Liver (tissue), 8 donors: ENCODE measurements at regions not wholly inside any gene's neighbourhood (a gene's known extent, or its start where the extent isn't known, plus 50 kb on each side); places are given as distances from the start of the nearest gene placed in this dataset.

Experiments used
- DNase-seq: peaks from one replicate; pipeline ENCODE4 v3.0.0-alpha.2; 2017; ENCODE audit warnings: low spot score
- H3K27ac ChIP-seq, 2 donors: one replicate each; pipeline ENCODE4 v1.7.0; 2013; ENCODE audit warnings: inconsistent platforms in 2 of 2, low read length in 2 of 2, control low read depth in 1 of 2, low read depth in 1 of 2, mild to moderate bottlenecking in 1 of 2
- H3K27me3 ChIP-seq, 4 donors: one replicate each; pipeline versions ENCODE4 v1.6.1 to v1.7.0; 2013; ENCODE audit warnings: low read length in 3 of 4, inconsistent platforms in 1 of 4, mild to moderate bottlenecking in 1 of 4, moderate library complexity in 1 of 4; ENCODE audit not compliant: control insufficient read depth in 4 of 4, insufficient read depth in 4 of 4
- H3K36me3 ChIP-seq, 4 donors: one replicate each; pipeline versions ENCODE4 v1.6.1 to v1.7.0; 2013; ENCODE audit warnings: low read length in 3 of 4, mild to moderate bottlenecking in 3 of 4, low read depth in 1 of 4, moderate library complexity in 1 of 4; ENCODE audit not compliant: control insufficient read depth in 4 of 4, insufficient read depth in 3 of 4
- H3K4me1 ChIP-seq, 4 donors: one replicate each; pipeline versions ENCODE4 v1.6.1 to v1.7.0; 2013; ENCODE audit warnings: low read length in 3 of 4, mild to moderate bottlenecking in 3 of 4, moderate library complexity in 1 of 4; ENCODE audit not compliant: control insufficient read depth in 4 of 4, insufficient read depth in 4 of 4
- H3K4me3 ChIP-seq, 3 donors: one replicate each; pipeline versions ENCODE4 v1.6.1 to v1.7.0; 2013; ENCODE audit warnings: low read length in 3 of 3, control low read depth in 1 of 3, low read depth in 1 of 3, mild to moderate bottlenecking in 1 of 3
- H3K9ac ChIP-seq, 2 donors: one replicate each; pipeline ENCODE4 v1.7.0; 2013; ENCODE audit warnings: low read length in 2 of 2, mild to moderate bottlenecking in 2 of 2, moderate library complexity in 2 of 2, control low read depth in 1 of 2, low read depth in 1 of 2
- H3K9me3 ChIP-seq, 4 donors: one replicate each; pipeline versions ENCODE4 v1.6.1 to v1.7.0; 2013; ENCODE audit warnings: low read length in 3 of 4; ENCODE audit not compliant: control insufficient read depth in 4 of 4
- EGR1 ChIP-seq, 2 donors: IDR thresholded peaks; 2 replicates each; pipeline ENCODE4 v1.6.1; 2016 to 2018; ENCODE audit warnings: antibody characterized with exemption in 2 of 2, low read depth in 2 of 2
- FOXA1 ChIP-seq: IDR thresholded peaks from 2 replicates; pipeline ENCODE4 v1.6.1; 2016; ENCODE audit warnings: antibody characterized with exemption
- GABPA ChIP-seq, 2 donors: IDR thresholded peaks in 1 of 2; conservative IDR thresholded peaks in 1 of 2; 2 replicates each; pipeline ENCODE4 v1.6.1; 2016; ENCODE audit warnings: antibody characterized with exemption in 2 of 2, mild to moderate bottlenecking in 1 of 2, moderate library complexity in 1 of 2
- HNF4A ChIP-seq, 2 donors: conservative IDR thresholded peaks; 2 replicates each; pipeline ENCODE4 v1.6.1; 2016; ENCODE audit warnings: antibody characterized with exemption in 2 of 2, mild to moderate bottlenecking in 2 of 2
- JUND ChIP-seq, 2 donors: IDR thresholded peaks; 2 replicates each; pipeline ENCODE4 v1.6.1; 2016; ENCODE audit warnings: antibody characterized with exemption in 2 of 2
- RAD21 ChIP-seq, 2 donors: IDR thresholded peaks; 2 replicates each; pipeline ENCODE4 v1.6.1; 2016; ENCODE audit warnings: antibody characterized with exemption in 2 of 2, mild to moderate bottlenecking in 2 of 2
- RXRA ChIP-seq, 2 donors: IDR thresholded peaks; 2 replicates each; pipeline ENCODE4 v1.6.1; 2017 to 2018; ENCODE audit warnings: antibody characterized with exemption in 2 of 2, mild to moderate bottlenecking in 1 of 2
- SP1 ChIP-seq: IDR thresholded peaks from 2 replicates; pipeline ENCODE4 v1.6.1; 2018; ENCODE audit warnings: antibody characterized with exemption, mild to moderate bottlenecking
- YY1 ChIP-seq: IDR thresholded peaks from 2 replicates; pipeline ENCODE4 v1.6.1; 2016; ENCODE audit warnings: antibody characterized with exemption, mild to moderate bottlenecking
- WGBS: extraction: QIAGEN DNeasy Blood & Tissue Kit; methylation state at CpG from one replicate; pipeline ENCODE4 v1.1.7; 2013; 5-methylcytosine and 5-hydroxymethylcytosine counted together
- TF ChIP-seq, protein P1 (sequence below): IDR thresholded peaks from 2 replicates; pipeline ENCODE4 v1.6.1; 2016; ENCODE audit warnings: antibody characterized with exemption
- TF ChIP-seq, protein P2 (sequence below): fragments of 150-350 bp; IDR thresholded peaks from 2 replicates; pipeline ENCODE4 v1.5.1; 2017; ENCODE audit warnings: improper control_type of control experiment, low read depth, low read length; ENCODE audit not compliant: missing input control
- TF ChIP-seq, protein P3 (sequence below): IDR thresholded peaks from 2 replicates; pipeline ENCODE4 v1.6.1; 2016; ENCODE audit warnings: antibody characterized with exemption, mild to moderate bottlenecking
- TF ChIP-seq, protein P4 (sequence below): IDR thresholded peaks from 2 replicates; pipeline ENCODE4 v1.6.1; 2016; ENCODE audit warnings: antibody characterized with exemption
- donor health status: healthy.
- donor health status: healthy.
- donor health status: healthy.
- donor health status: healthy.
- donor health status: healthy.

DNA sequence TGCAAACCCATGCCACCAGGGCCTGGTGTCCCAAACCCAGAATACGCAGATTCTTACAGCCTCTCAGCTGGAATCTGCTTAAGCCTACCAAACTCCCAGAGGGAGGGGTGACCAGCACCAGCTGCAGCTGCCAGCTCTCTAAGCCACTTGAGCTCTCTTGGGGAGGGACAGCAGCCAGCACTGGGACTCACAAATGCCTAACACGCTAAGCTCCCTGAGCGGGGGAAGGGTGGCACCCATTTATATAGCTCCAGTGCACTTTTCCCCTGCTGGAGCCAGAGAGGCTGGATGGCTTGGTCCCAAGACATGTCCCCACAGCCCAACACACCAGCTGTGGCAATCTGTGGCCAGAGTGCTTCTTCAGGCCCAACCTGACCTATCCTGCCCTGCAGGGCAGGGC, 326.8 kb upstream of the NRG3 start:
- Histone ChIP-seq H3K9me3 (peaks cover 0 to 4% (median under 1%) of the 10 kb centered on the region in 4 donors), H3K9ac (no peak overlapping the region), H3K4me1 (no peaks in the 10 kb centered on the region), H3K4me3 (no peak overlapping the region), H3K27ac (no peak overlapping the region), H3K27me3 (no peaks in the 10 kb centered on the region), H3K36me3 (no peaks in the 10 kb centered on the region)
- 94% methylated on average over 3 of the region's 3 CpGs for WGBS
- DNase-seq, result no peak
- TF ChIP-seq, protein P1, sequence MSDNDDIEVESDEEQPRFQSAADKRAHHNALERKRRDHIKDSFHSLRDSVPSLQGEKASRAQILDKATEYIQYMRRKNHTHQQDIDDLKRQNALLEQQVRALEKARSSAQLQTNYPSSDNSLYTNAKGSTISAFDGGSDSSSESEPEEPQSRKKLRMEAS, result no peak

DNA sequence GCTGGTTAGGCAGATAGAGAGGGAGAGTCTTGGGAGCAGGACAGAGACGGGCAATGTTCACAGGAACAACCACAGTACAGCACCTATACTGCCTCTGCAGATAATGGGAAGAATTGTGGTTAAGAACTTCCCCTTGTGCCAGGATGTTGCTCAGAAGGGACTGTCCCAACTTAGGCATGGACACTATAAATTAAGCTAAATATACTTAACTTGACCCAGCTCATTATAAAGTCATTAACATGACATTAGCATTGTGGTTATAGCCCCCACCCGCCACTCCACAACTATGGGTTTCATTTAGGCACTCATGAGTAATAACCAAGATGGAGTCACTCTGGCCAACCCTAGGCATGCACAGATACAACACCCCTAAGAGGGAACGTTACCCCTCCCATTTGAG, 310.9 kb upstream of the NRG3 start:
- Histone ChIP-seq H3K27me3 (no peaks in the 10 kb centered on the region), H3K27ac (no peak overlapping the region), H3K4me1 (no peaks in the 10 kb centered on the region), H3K4me3 (no peak overlapping the region), H3K9me3 (no peaks in the 10 kb centered on the region), H3K9ac (no peak overlapping the region), H3K36me3 (no peaks in the 10 kb centered on the region)
- DNase-seq, result no peak
- 68% methylated on average over 3 of the region's 3 CpGs for WGBS
- TF ChIP-seq JUND (IDR thresholded peaks at IDR 0.05), result no peak
- TF ChIP-seq GABPA (IDR thresholded peaks at IDR 0.05 in 1 of 2, conservative IDR thresholded peaks at IDR 0.05 in 1 of 2), result no peak

- TF ChIP-seq, protein P2, sequence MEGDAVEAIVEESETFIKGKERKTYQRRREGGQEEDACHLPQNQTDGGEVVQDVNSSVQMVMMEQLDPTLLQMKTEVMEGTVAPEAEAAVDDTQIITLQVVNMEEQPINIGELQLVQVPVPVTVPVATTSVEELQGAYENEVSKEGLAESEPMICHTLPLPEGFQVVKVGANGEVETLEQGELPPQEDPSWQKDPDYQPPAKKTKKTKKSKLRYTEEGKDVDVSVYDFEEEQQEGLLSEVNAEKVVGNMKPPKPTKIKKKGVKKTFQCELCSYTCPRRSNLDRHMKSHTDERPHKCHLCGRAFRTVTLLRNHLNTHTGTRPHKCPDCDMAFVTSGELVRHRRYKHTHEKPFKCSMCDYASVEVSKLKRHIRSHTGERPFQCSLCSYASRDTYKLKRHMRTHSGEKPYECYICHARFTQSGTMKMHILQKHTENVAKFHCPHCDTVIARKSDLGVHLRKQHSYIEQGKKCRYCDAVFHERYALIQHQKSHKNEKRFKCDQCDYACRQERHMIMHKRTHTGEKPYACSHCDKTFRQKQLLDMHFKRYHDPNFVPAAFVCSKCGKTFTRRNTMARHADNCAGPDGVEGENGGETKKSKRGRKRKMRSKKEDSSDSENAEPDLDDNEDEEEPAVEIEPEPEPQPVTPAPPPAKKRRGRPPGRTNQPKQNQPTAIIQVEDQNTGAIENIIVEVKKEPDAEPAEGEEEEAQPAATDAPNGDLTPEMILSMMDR, result no peak
- TF ChIP-seq GABPA (IDR thresholded peaks at IDR 0.05 in 1 of 2, conservative IDR thresholded peaks at IDR 0.05 in 1 of 2) (no peak), EGR1 (IDR thresholded peaks at IDR 0.05; ENCODE audit: low read depth in 2 of 2) (no peak), FOXA1 (no peak), SP1 (no peak), RAD21 (IDR thresholded peaks at IDR 0.05) (no peak), HNF4A (conservative IDR thresholded peaks at IDR 0.05) (no peak), JUND (IDR thresholded peaks at IDR 0.05) (no peak), RXRA (IDR thresholded peaks at IDR 0.05) (no peak), YY1 (no peak)
- TF ChIP-seq, protein P3, sequence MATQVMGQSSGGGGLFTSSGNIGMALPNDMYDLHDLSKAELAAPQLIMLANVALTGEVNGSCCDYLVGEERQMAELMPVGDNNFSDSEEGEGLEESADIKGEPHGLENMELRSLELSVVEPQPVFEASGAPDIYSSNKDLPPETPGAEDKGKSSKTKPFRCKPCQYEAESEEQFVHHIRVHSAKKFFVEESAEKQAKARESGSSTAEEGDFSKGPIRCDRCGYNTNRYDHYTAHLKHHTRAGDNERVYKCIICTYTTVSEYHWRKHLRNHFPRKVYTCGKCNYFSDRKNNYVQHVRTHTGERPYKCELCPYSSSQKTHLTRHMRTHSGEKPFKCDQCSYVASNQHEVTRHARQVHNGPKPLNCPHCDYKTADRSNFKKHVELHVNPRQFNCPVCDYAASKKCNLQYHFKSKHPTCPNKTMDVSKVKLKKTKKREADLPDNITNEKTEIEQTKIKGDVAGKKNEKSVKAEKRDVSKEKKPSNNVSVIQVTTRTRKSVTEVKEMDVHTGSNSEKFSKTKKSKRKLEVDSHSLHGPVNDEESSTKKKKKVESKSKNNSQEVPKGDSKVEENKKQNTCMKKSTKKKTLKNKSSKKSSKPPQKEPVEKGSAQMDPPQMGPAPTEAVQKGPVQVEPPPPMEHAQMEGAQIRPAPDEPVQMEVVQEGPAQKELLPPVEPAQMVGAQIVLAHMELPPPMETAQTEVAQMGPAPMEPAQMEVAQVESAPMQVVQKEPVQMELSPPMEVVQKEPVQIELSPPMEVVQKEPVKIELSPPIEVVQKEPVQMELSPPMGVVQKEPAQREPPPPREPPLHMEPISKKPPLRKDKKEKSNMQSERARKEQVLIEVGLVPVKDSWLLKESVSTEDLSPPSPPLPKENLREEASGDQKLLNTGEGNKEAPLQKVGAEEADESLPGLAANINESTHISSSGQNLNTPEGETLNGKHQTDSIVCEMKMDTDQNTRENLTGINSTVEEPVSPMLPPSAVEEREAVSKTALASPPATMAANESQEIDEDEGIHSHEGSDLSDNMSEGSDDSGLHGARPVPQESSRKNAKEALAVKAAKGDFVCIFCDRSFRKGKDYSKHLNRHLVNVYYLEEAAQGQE, result no peak
- TF ChIP-seq, protein P1, result no peak
- TF ChIP-seq, protein P4, sequence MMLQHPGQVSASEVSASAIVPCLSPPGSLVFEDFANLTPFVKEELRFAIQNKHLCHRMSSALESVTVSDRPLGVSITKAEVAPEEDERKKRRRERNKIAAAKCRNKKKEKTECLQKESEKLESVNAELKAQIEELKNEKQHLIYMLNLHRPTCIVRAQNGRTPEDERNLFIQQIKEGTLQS, result no peak
- no peak overlapping the region for H3K4me3 ChIP-seq
- H3K9ac ChIP-seq, result no peak overlapping the region
- no peak for DNase-seq
- no peaks in the 10 kb centered on the region for H3K36me3 ChIP-seq
- no peak overlapping the region for H3K27ac ChIP-seq
- no peaks in the 10 kb centered on the region for H3K4me1 ChIP-seq
- H3K27me3 ChIP-seq, result peaks cover 0 to 3% (median 0%) of the 10 kb centered on the region in 4 donors
- H3K9me3 ChIP-seq, result no peaks in the 10 kb centered on the region
- WGBS, result 88% methylated on average over 5 of the region's 5 CpGs
Observed at GRCh38 chr10:81569488-81569887, 305.5 kb upstream of the NRG3 start.
